H54 (cell line): ENCODE measurements at regions not wholly inside any gene's neighbourhood (a gene's known extent, or its start where the extent isn't known, plus 50 kb on each side); places are given as distances from the start of the nearest gene placed in this dataset.

Source experiments
- DNase-seq: peaks from one replicate; pipeline ENCODE4 v3.0.0; 2011; ENCODE audit warnings: low spot score, mixed read lengths; ENCODE audit not compliant: insufficient read length
- FAIRE-seq: peaks from 3 replicates; lab custom pipeline; 2011; peaks lifted over from hg19 to GRCh38; lab: Jason Lieb, UNC
- POLR2A ChIP-seq: IDR thresholded peaks from 2 replicates; pipeline ENCODE4 v1.6.1; 2011; ENCODE audit warnings: low read depth, mild to moderate bottlenecking, low read length

GRCh38 chr5:159411115-159411514 is 80.8 kb upstream of the IL12B start:
- no peak for FAIRE-seq
- no peak for TF ChIP-seq POLR2A

DNA sequence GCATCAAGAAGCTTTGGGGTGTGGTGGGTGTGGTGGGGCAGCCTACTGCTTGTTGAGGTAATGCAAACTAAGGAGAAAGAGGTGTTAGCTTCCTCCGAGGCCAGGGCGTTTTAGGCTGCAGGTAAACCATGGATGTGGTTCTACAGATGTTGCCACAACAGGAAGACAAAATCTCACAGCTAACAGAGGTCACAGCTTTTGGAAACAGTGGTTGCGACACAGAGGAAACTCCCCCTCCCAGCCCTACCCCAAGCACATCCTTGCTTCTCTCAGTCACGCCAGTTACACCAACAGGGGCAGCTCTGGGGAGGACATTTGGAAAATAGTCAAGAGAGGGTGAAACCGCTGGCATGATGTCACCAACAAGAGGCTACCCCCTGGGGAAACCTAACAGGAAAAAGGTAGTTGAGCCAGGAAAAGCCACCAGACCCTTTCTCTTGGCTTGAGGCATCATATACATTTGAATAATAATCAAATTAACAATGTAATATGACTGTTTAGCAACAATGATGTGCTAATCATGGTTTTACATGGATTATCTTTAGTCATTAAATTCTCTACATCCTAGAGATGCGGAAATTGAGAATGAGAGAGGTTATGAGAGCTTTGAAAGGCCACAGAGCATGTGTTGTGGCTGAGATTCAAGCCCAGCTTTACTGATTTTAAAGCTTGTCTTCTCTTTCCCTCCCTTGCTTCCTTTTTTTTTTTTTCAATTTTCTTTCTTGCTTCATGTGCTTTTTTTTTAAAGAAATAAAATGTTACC is 82.2 kb upstream of the IL12B start:
- DNase-seq (no peak), FAIRE-seq (no peak)

More at GRCh38 chr5:159411115-159411514, 80.8 kb upstream of the IL12B start:
- DNase-seq, result no peak

DNA sequence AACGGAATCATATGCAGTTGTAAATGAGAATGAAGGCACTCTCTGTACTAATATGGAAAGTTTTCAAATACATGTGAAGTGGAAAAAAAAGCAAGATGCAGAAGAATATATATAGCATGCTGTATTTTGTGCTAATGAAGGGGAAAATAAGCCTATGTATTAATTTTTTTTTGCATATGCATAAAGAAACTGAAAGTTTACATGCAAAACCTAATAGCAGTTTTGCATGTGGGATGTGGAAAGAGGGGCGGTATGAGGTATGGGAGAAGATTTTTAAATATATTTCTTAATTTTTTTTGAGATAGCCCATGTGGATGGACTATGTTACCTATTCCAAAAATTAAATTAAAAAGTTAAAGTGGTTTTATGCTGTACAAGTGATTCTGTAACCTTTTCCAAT is 83.7 kb upstream of the IL12B start:
- FAIRE-seq, result no peak
- DNase-seq, result no peak
- TF ChIP-seq POLR2A, result no peak

More for the DNA sequence above, 82.2 kb upstream of the IL12B start:
- TF ChIP-seq POLR2A, result no peak

DNA sequence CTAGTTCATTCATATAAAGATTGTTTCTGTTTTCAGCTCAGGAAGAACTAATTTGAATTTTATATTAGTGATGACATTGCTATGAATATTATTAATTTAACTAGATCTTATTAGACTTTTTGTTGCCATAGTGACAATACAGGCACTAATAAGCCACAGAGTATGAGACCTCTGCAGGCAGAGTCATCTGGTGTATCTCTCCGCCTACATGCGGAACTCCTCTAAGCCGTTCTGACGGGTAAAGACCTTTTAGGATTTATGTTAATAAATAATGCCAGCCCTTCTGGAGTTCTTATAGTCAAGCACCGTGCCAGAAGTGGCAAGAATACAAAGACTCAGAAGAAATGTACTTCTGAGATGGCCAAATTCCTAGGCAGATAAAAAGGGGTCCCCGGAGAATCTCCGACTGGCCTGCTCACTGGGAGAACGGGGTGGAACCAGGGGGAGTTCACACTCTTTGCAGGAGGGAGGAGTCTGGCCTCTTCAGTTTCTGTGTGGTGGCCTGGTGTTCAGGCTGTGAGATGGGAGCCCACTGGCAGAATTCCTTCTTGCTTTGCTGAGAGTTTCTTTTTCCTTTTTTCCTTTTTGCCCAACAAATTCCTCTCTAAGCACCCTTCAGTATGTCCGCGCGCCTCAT is 85.1 kb upstream of the IL12B start:
- FAIRE-seq, result no peak
- DNase-seq, result no peak
- TF ChIP-seq POLR2A, result no peak

GRCh38 chr5:159416438-159416837 is 86.2 kb upstream of the IL12B start:
- DNase-seq, result no peak
- no peak for TF ChIP-seq POLR2A
- FAIRE-seq, result no peak

GRCh38 chr5:159417170-159417569 is 86.9 kb upstream of the IL12B start:
- no peak for FAIRE-seq
- TF ChIP-seq POLR2A, result no peak
- no peak for DNase-seq

DNA sequence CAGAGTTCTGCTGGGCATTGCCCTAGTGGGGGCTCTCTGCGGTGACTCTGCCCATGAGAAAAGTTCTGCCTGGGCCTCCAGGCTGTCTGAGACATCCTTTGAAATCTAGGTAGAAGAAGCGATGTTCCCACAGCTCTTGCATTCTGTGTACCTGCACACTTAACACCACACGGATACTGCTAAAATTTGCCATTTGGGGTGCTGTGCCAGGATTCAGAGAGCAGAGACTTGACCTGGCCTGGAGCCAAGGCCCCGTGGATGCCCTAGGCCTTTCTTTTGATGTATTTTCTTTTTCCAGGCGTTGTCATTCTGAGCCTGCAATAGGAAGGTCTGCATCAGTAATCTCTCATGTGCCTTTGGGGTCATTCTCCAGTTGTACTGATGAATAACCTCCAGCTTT is 89.3 kb upstream of the IL12B start:
- TF ChIP-seq POLR2A, result no peak
- DNase-seq, result no peak
- no peak for FAIRE-seq

DNA sequence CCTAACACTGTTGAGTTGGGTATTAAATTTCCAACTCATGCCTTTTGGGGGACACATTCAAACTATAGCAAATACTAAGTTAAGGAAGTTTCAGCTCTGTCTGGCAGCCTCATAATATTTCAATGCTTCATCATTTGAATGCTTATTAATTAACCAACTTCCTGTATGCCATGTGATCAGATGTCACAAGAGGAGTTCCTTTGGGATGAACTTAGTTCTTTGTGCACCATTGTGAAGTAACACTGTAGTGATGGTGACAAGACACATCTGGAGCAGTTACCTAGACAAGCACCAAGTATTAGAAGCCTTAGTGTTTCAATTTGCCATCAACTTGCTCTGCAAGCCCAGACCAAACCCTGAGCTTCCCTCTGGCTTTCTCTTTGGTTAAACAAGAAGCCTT is 90.7 kb upstream of the IL12B start:
- FAIRE-seq (no peak), DNase-seq (no peak)
- no peak for TF ChIP-seq POLR2A

GRCh38 chr5:159422361-159422760 is 92.1 kb upstream of the IL12B start:
- no peak for TF ChIP-seq POLR2A
- DNase-seq (no peak), FAIRE-seq (no peak)

DNA sequence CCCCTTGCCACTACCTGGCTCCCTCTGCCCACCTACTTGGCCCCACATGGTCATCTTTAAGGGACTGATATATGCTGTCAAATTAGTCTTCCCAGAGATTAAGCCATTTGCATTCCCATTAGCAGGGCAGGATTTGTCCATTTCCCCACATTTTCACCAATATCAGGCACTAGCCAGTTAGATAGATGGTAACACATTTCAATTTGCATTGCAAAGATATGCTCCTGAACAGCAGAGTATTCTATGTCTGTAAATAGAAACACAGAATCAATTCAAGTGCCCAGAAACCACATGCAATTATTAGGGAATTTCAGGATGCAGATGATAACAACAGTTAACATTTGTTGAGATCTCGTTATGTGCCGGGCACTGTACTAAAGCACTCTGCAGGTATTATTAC is 92.6 kb upstream of the IL12B start:
- TF ChIP-seq POLR2A, result no peak
- FAIRE-seq (no peak), DNase-seq (no peak)

- no peak for DNase-seq
- no peak for TF ChIP-seq POLR2A
- no peak for FAIRE-seq
Measured at GRCh38 chr5:159424123-159424522, 93.8 kb upstream of the IL12B start.

- FAIRE-seq (no peak), DNase-seq (no peak)
- TF ChIP-seq POLR2A, result no peak
Measured at GRCh38 chr5:159426694-159427093, 96.4 kb upstream of the IL12B start.

DNA sequence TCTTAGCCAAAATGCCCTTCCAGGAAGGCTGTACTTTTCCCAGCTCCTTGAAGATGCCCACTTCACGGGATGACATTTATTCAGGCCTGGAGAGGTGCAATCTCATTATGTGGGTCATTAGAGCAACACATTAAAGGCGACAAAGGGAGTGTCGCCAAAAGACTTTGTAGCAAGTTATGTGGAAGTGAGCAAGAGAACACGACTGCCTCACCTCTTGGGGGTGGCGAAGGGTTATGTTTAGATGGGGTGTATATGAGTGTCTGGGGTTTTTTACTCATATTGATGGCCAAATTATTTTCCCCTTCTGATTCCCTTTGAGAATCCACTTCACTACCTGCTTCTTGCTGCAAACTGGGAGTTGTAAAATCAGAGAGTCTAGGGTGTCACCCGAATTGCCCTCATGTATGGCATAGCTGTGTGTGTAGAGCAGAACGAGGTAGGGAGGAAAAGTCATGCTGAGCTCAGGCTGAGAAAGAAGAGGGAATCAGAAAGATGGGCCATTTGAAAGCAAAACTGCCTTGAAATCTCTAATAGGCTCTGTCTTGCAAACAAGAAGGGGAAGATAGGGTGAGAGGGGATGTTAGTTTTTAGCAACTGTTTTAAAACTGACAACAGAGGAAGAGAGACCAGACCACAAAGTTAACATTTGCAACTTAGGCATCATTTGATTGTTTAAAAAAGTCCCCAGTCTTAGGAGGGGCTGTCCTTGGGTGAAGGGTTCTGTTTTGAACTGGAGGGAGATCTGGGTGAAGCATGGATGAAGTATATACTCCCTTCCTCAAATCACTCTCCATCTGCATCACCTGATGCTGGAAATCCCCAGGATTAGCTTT is 97.1 kb upstream of the IL12B start:
- no peak for FAIRE-seq
- DNase-seq, result no peak
- TF ChIP-seq POLR2A, result no peak
